Activated naive CD8-positive, alpha-beta T cell treated with anti-CD3 and anti-CD28 coated beads for 36 hours (primary cell): ENCODE measurements at regions not wholly inside any gene's neighbourhood (a gene's known extent, or its start where the extent isn't known, plus 50 kb on each side); places are given as distances from the start of the nearest gene placed in this dataset.

ENCODE experiments used
- DNase-seq: peaks from one replicate; pipeline ENCODE4 v3.0.0; 2021
- H3K27ac Mint-ChIP-seq: one replicate; pipeline ENCODE4 v1.8.0; 2022; ENCODE audit warnings: mild to moderate bottlenecking, moderate library complexity, mixed read lengths
- H3K27me3 Mint-ChIP-seq: one replicate; pipeline ENCODE4 v1.8.0; 2022; ENCODE audit warnings: mild to moderate bottlenecking, mixed read lengths
- H3K36me3 Mint-ChIP-seq: one replicate; pipeline ENCODE4 v1.8.0; 2021; ENCODE audit warnings: mild to moderate bottlenecking, mixed read lengths
- H3K4me1 Mint-ChIP-seq: one replicate; pipeline ENCODE4 v1.8.0; 2021; ENCODE audit warnings: mixed read lengths
- H3K4me3 Mint-ChIP-seq: one replicate; pipeline ENCODE4 v1.8.0; 2022; ENCODE audit warnings: mild to moderate bottlenecking, moderate library complexity, mixed read lengths
- H3K9me3 Mint-ChIP-seq: one replicate; pipeline ENCODE4 v1.8.0; 2022; ENCODE audit warnings: mixed read lengths

GRCh38 chr11:80990885-80991284 lies 1550.1 kb upstream of the TENM4 start:
- Mint-ChIP-seq H3K9me3 (peaks cover 4% of the 10 kb centered on the region), H3K36me3 (no peaks in the 10 kb centered on the region), H3K27me3 (no peaks in the 10 kb centered on the region)

GRCh38 chr11:80987171-80987570 lies 1546.3 kb upstream of the TENM4 start:
- Mint-ChIP-seq H3K36me3 (no peaks in the 10 kb centered on the region), H3K9me3 (no peaks in the 10 kb centered on the region), H3K27me3 (no peaks in the 10 kb centered on the region), H3K4me3 (no peak overlapping the region), H3K27ac (no peak overlapping the region), H3K4me1 (no peaks in the 10 kb centered on the region)
- no peak for DNase-seq

More at GRCh38 chr11:80990885-80991284, 1550.1 kb upstream of the TENM4 start:
- Mint-ChIP-seq H3K27ac (no peak overlapping the region), H3K4me3 (no peak overlapping the region), H3K4me1 (no peaks in the 10 kb centered on the region)
- DNase-seq, result no peak

- DNase-seq, result no peak
- Mint-ChIP-seq H3K9me3 (no peaks in the 10 kb centered on the region), H3K4me1 (no peaks in the 10 kb centered on the region), H3K27ac (no peak overlapping the region), H3K36me3 (no peaks in the 10 kb centered on the region), H3K27me3 (no peaks in the 10 kb centered on the region), H3K4me3 (no peak overlapping the region)
Observed at GRCh38 chr11:80986421-80987074, 1545.7 kb upstream of the TENM4 start.

GRCh38 chr11:80980227-80980626 lies 1539.4 kb upstream of the TENM4 start:
- DNase-seq, result no peak
- H3K4me1 Mint-ChIP-seq, result no peaks in the 10 kb centered on the region
- no peaks in the 10 kb centered on the region for H3K36me3 Mint-ChIP-seq
- H3K9me3 Mint-ChIP-seq, result peaks cover 4% of the 10 kb centered on the region
- H3K4me3 Mint-ChIP-seq, result no peak overlapping the region
- H3K27ac Mint-ChIP-seq, result no peak overlapping the region
- H3K27me3 Mint-ChIP-seq, result no peaks in the 10 kb centered on the region

- Mint-ChIP-seq H3K27ac (no peak overlapping the region), H3K4me1 (no peaks in the 10 kb centered on the region), H3K27me3 (no peaks in the 10 kb centered on the region), H3K4me3 (no peak overlapping the region), H3K9me3 (peaks cover 3% of the 10 kb centered on the region), H3K36me3 (no peaks in the 10 kb centered on the region)
- no peak for DNase-seq
Observed at GRCh38 chr11:80973786-80974185, 1533.0 kb upstream of the TENM4 start.

GRCh38 chr11:80970037-80970436 lies 1529.2 kb upstream of the TENM4 start:
- Mint-ChIP-seq H3K4me3 (no peak overlapping the region), H3K27ac (no peak overlapping the region), H3K27me3 (no peaks in the 10 kb centered on the region), H3K36me3 (no peaks in the 10 kb centered on the region), H3K9me3 (no peaks in the 10 kb centered on the region), H3K4me1 (no peaks in the 10 kb centered on the region)
- no peak for DNase-seq

- no peak for DNase-seq
- peaks cover 4% of the 10 kb centered on the region for H3K9me3 Mint-ChIP-seq
- H3K36me3 Mint-ChIP-seq, result no peaks in the 10 kb centered on the region
- H3K4me1 Mint-ChIP-seq, result no peaks in the 10 kb centered on the region
- H3K27me3 Mint-ChIP-seq, result no peaks in the 10 kb centered on the region
- no peak overlapping the region for H3K27ac Mint-ChIP-seq
- no peak overlapping the region for H3K4me3 Mint-ChIP-seq
Observed at GRCh38 chr11:80967649-80968048, 1526.8 kb upstream of the TENM4 start.

- Mint-ChIP-seq H3K27ac (no peak overlapping the region), H3K4me1 (no peaks in the 10 kb centered on the region), H3K27me3 (no peaks in the 10 kb centered on the region), H3K4me3 (no peak overlapping the region), H3K36me3 (no peaks in the 10 kb centered on the region), H3K9me3 (peaks cover 5% of the 10 kb centered on the region)
- DNase-seq, result no peak
Observed at GRCh38 chr11:80960381-80961029, 1519.7 kb upstream of the TENM4 start.

- no peak for DNase-seq
- Mint-ChIP-seq H3K36me3 (no peaks in the 10 kb centered on the region), H3K27ac (no peak overlapping the region), H3K4me1 (no peaks in the 10 kb centered on the region), H3K4me3 (no peak overlapping the region), H3K27me3 (no peaks in the 10 kb centered on the region), H3K9me3 (peaks cover 3% of the 10 kb centered on the region)
Observed at GRCh38 chr11:80959751-80960150, 1518.9 kb upstream of the TENM4 start.

GRCh38 chr11:80958987-80959386 lies 1518.2 kb upstream of the TENM4 start:
- H3K27ac Mint-ChIP-seq, result no peak overlapping the region
- H3K9me3 Mint-ChIP-seq, result peaks cover 3% of the 10 kb centered on the region
- no peaks in the 10 kb centered on the region for H3K4me1 Mint-ChIP-seq
- DNase-seq, result no peak
- H3K36me3 Mint-ChIP-seq, result no peaks in the 10 kb centered on the region
- no peak overlapping the region for H3K4me3 Mint-ChIP-seq
- no peaks in the 10 kb centered on the region for H3K27me3 Mint-ChIP-seq

- H3K27ac Mint-ChIP-seq, result no peak overlapping the region
- H3K27me3 Mint-ChIP-seq, result no peaks in the 10 kb centered on the region
- no peak overlapping the region for H3K4me3 Mint-ChIP-seq
- no peaks in the 10 kb centered on the region for H3K4me1 Mint-ChIP-seq
- H3K36me3 Mint-ChIP-seq, result no peaks in the 10 kb centered on the region
- DNase-seq, result no peak
- peaks cover 3% of the 10 kb centered on the region for H3K9me3 Mint-ChIP-seq
Observed at GRCh38 chr11:80958361-80958760, 1517.5 kb upstream of the TENM4 start.

- no peaks in the 10 kb centered on the region for H3K27me3 Mint-ChIP-seq
- peaks cover 5% of the 10 kb centered on the region for H3K9me3 Mint-ChIP-seq
- no peaks in the 10 kb centered on the region for H3K4me1 Mint-ChIP-seq
- H3K36me3 Mint-ChIP-seq, result no peaks in the 10 kb centered on the region
- no peak overlapping the region for H3K4me3 Mint-ChIP-seq
- no peak for DNase-seq
- no peak overlapping the region for H3K27ac Mint-ChIP-seq
Observed at GRCh38 chr11:80955588-80955987, 1514.8 kb upstream of the TENM4 start.

GRCh38 chr11:80948781-80949180 lies 1508.0 kb upstream of the TENM4 start:
- H3K4me3 Mint-ChIP-seq, result no peak overlapping the region
- peaks cover 9% of the 10 kb centered on the region for H3K9me3 Mint-ChIP-seq
- H3K4me1 Mint-ChIP-seq, result no peaks in the 10 kb centered on the region
- H3K36me3 Mint-ChIP-seq, result no peaks in the 10 kb centered on the region
- no peak for DNase-seq
- no peaks in the 10 kb centered on the region for H3K27me3 Mint-ChIP-seq
- no peak overlapping the region for H3K27ac Mint-ChIP-seq

GRCh38 chr11:80944758-80945157 lies 1503.9 kb upstream of the TENM4 start:
- no peak overlapping the region for H3K27ac Mint-ChIP-seq
- H3K9me3 Mint-ChIP-seq, result peaks cover 6% of the 10 kb centered on the region
- no peaks in the 10 kb centered on the region for H3K27me3 Mint-ChIP-seq
- no peaks in the 10 kb centered on the region for H3K36me3 Mint-ChIP-seq
- no peaks in the 10 kb centered on the region for H3K4me1 Mint-ChIP-seq
- no peak overlapping the region for H3K4me3 Mint-ChIP-seq
- no peak for DNase-seq

- Mint-ChIP-seq H3K9me3 (no peaks in the 10 kb centered on the region), H3K36me3 (no peaks in the 10 kb centered on the region), H3K4me1 (no peaks in the 10 kb centered on the region), H3K27me3 (no peaks in the 10 kb centered on the region), H3K4me3 (no peak overlapping the region), H3K27ac (no peak overlapping the region)
- no peak for DNase-seq
Observed at GRCh38 chr11:80943226-80943625, 1502.4 kb upstream of the TENM4 start.

GRCh38 chr11:80937842-80938241 lies 1497.0 kb upstream of the TENM4 start:
- DNase-seq, result no peak
- H3K36me3 Mint-ChIP-seq, result no peaks in the 10 kb centered on the region
- H3K27me3 Mint-ChIP-seq, result no peaks in the 10 kb centered on the region
- H3K4me1 Mint-ChIP-seq, result no peaks in the 10 kb centered on the region
- H3K4me3 Mint-ChIP-seq, result no peak overlapping the region
- peaks cover 4% of the 10 kb centered on the region for H3K9me3 Mint-ChIP-seq
- H3K27ac Mint-ChIP-seq, result no peak overlapping the region
